ENCODE measurements at regions not wholly inside any gene's neighbourhood (a gene's known extent, or its start where the extent isn't known, plus 50 kb on each side); places are given as distances from the start of the nearest gene placed in this dataset.

GRCh38 chr12:115386946-115387345, 703.0 kb upstream of the TBX3 start:
- no peak for DNase-seq
- H3K9me3 Mint-ChIP-seq, result peaks cover 6 to 17% (median 10%) of the 10 kb centered on the region in 3 donors
- no peaks in the 10 kb centered on the region for H3K9me3 ChIP-seq
- H3K4me1 ChIP-seq (ENCODE audit: control insufficient read depth in 1 of 2, extremely low read depth in 1 of 2, insufficient read depth in 2 of 2, low read length in 2 of 2), result no peaks in the 10 kb centered on the region
- H3K4me3 ChIP-seq (ENCODE audit: control insufficient read depth in 1 of 2, extremely low read depth in 1 of 2, low read length in 1 of 2), result no peak overlapping the region
- H3K36me3 Mint-ChIP-seq, result no peaks in the 10 kb centered on the region
- POLR2A ChIA-PET, result no interaction called here
- H3K27me3 Mint-ChIP-seq, result peaks cover 0 to 5% of the 10 kb centered on the region in 2 donors
- no peaks in the 10 kb centered on the region for H3K27me3 ChIP-seq (replicated peaks in 1 of 2; ENCODE audit: control insufficient read depth in 2 of 2, extremely low read depth in 1 of 2, insufficient read depth in 2 of 2, low read length in 1 of 2)
- no peak for ATAC-seq (replicated peaks in 1 of 4)
- no peaks in the 10 kb centered on the region for H3K4me1 Mint-ChIP-seq
- no peak overlapping the region for H3K27ac ChIP-seq (ENCODE audit: low read length)
- CTCF ChIA-PET, result no interaction called here
- no peak overlapping the region for H3K4me3 Mint-ChIP-seq
- H3K36me3 ChIP-seq (ENCODE audit: control insufficient read depth in 2 of 2, extremely low read depth in 1 of 2, insufficient read depth in 1 of 2, low read length in 1 of 2), result no peaks in the 10 kb centered on the region
- 87% methylated on average over 6 of the region's 6 CpGs for WGBS (ENCODE audit: insufficient coverage)
- H3K27ac Mint-ChIP-seq, result no peak overlapping the region

DNA sequence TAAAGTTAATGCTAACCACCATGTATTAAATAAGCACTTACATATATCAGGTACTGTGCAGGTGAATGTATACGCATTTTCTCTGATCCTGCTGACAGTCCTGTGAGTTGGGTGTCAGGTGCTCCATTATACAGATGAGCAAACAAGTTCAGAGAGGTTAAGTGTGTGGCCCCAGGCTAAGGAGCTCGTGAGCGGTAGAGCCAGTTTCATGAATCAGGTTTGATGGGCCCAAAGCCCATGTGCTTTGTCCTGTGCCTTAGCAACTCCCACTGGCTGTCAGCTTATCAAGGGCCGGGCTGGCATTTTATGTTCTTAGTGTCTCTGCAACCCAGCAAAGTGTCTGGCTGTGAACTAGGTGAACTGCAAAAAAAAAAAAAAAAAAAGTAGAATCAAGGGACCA, 701.2 kb upstream of the TBX3 start:
- H3K4me1 Mint-ChIP-seq, result no peaks in the 10 kb centered on the region
- Histone ChIP-seq H3K9me3 (no peaks in the 10 kb centered on the region), H3K27ac (ENCODE audit: low read length) (no peak overlapping the region), H3K4me3 (ENCODE audit: control insufficient read depth in 1 of 2, extremely low read depth in 1 of 2, low read length in 1 of 2) (no peak overlapping the region), H3K4me1 (ENCODE audit: control insufficient read depth in 1 of 2, extremely low read depth in 1 of 2, insufficient read depth in 2 of 2, low read length in 2 of 2) (no peaks in the 10 kb centered on the region), H3K27me3 (replicated peaks in 1 of 2; ENCODE audit: control insufficient read depth in 2 of 2, extremely low read depth in 1 of 2, insufficient read depth in 2 of 2, low read length in 1 of 2) (no peaks in the 10 kb centered on the region), H3K36me3 (ENCODE audit: control insufficient read depth in 2 of 2, extremely low read depth in 1 of 2, insufficient read depth in 1 of 2, low read length in 1 of 2) (no peaks in the 10 kb centered on the region)
- no peak overlapping the region for H3K4me3 Mint-ChIP-seq
- CTCF ChIA-PET, result interaction anchor here in 1 of 2 donors (0.7 kb wide), 1 partner anchor 10 kb away, joined by 7 read pairs; no protein-coding TSS in a partner anchor
- no peak overlapping the region for H3K27ac Mint-ChIP-seq
- H3K9me3 Mint-ChIP-seq, result peaks cover 4 to 15% (median 8%) of the 10 kb centered on the region in 3 donors
- DNase-seq (no peak), ATAC-seq (replicated peaks in 1 of 4) (no peak)
- WGBS (ENCODE audit: insufficient coverage), result 100% methylated on average over 1 of the region's 4 CpGs
- POLR2A ChIA-PET, result no interaction called here
- no peaks in the 10 kb centered on the region for H3K36me3 Mint-ChIP-seq
- H3K27me3 Mint-ChIP-seq, result peaks cover 0 to 7% of the 10 kb centered on the region in 2 donors

GRCh38 chr12:115384391-115384790, 700.4 kb upstream of the TBX3 start:
- Mint-ChIP-seq H3K36me3 (no peaks in the 10 kb centered on the region), H3K27me3 (peaks cover 0 to 7% of the 10 kb centered on the region in 2 donors), H3K4me3 (no peak overlapping the region), H3K4me1 (no peaks in the 10 kb centered on the region), H3K27ac (no peak overlapping the region), H3K9me3 (peaks cover under 1 to 15% (median 8%) of the 10 kb centered on the region in 3 donors)
- Histone ChIP-seq H3K36me3 (ENCODE audit: control insufficient read depth in 2 of 2, extremely low read depth in 1 of 2, insufficient read depth in 1 of 2, low read length in 1 of 2) (no peaks in the 10 kb centered on the region), H3K4me3 (ENCODE audit: control insufficient read depth in 1 of 2, extremely low read depth in 1 of 2, low read length in 1 of 2) (no peak overlapping the region), H3K27ac (ENCODE audit: low read length) (no peak overlapping the region), H3K9me3 (no peaks in the 10 kb centered on the region), H3K4me1 (ENCODE audit: control insufficient read depth in 1 of 2, extremely low read depth in 1 of 2, insufficient read depth in 2 of 2, low read length in 2 of 2) (no peaks in the 10 kb centered on the region), H3K27me3 (replicated peaks in 1 of 2; ENCODE audit: control insufficient read depth in 2 of 2, extremely low read depth in 1 of 2, insufficient read depth in 2 of 2, low read length in 1 of 2) (no peaks in the 10 kb centered on the region)
- ChIA-PET CTCF (no interaction called here), POLR2A (no interaction called here)
- no CpG with 5 or more reads among the region's 5 CpGs for WGBS (ENCODE audit: insufficient coverage)
- no peak for DNase-seq
- ATAC-seq (replicated peaks in 1 of 4), result no peak

DNA sequence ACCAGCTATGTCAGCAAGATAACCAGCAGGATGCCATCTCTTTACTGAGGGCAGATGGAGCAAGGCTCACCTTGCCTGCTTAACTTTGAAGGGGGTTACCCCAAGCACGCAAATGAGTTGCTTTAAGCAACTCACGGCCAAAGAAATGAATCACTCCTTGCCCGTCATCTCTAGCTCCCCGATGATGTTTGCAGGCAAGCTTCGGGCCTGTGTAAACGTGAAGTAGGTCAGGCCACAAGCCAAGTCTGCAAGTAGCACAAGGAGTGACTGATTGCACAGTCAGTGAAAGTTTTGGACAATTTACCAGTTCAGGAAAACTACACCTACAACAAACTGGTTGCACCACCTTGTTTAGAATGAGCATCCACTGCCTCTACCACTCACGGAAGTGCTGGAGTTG, 699.7 kb upstream of the TBX3 start:
- Mint-ChIP-seq H3K4me3 (no peak overlapping the region), H3K9me3 (peaks cover 0 to 15% (median 8%) of the 10 kb centered on the region in 3 donors), H3K36me3 (no peaks in the 10 kb centered on the region), H3K27me3 (peaks cover 0 to 7% of the 10 kb centered on the region in 2 donors), H3K4me1 (no peaks in the 10 kb centered on the region), H3K27ac (no peak overlapping the region)
- no peak overlapping the region for H3K27ac ChIP-seq (ENCODE audit: low read length)
- DNase-seq (no peak), ATAC-seq (replicated peaks in 1 of 4) (no peak)
- H3K36me3 ChIP-seq (ENCODE audit: control insufficient read depth in 2 of 2, extremely low read depth in 1 of 2, insufficient read depth in 1 of 2, low read length in 1 of 2), result no peaks in the 10 kb centered on the region
- no peaks in the 10 kb centered on the region for H3K9me3 ChIP-seq
- no peaks in the 10 kb centered on the region for H3K4me1 ChIP-seq (ENCODE audit: control insufficient read depth in 1 of 2, extremely low read depth in 1 of 2, insufficient read depth in 2 of 2, low read length in 2 of 2)
- ChIA-PET CTCF (no interaction called here), POLR2A (no interaction called here)
- WGBS (ENCODE audit: insufficient coverage), result 85% methylated on average over 6 of the region's 7 CpGs
- H3K27me3 ChIP-seq (replicated peaks in 1 of 2; ENCODE audit: control insufficient read depth in 2 of 2, extremely low read depth in 1 of 2, insufficient read depth in 2 of 2, low read length in 1 of 2), result no peaks in the 10 kb centered on the region
- no peak overlapping the region for H3K4me3 ChIP-seq (ENCODE audit: control insufficient read depth in 1 of 2, extremely low read depth in 1 of 2, low read length in 1 of 2)

DNA sequence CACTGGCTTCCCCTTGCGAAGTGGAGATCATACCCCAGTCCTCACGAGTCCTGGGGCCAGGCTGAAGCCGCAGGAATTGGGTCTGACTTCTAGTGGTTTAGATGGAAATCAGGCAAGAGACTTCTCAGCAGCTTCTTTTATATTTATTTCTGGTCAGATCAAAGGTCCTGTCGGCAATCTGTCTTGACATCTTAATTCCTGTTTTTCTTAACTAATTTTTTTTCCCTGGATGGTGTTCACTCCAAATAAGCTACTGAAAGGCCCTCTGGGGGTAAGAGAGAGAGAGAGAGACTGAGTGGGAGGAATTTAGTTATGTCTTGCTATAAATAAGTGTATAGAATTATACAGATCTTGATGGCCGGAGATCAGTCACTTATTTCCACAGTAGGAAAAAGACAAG, 698.7 kb upstream of the TBX3 start:
- H3K36me3 ChIP-seq (ENCODE audit: control insufficient read depth in 2 of 2, extremely low read depth in 1 of 2, insufficient read depth in 1 of 2, low read length in 1 of 2), result no peaks in the 10 kb centered on the region
- Mint-ChIP-seq H3K36me3 (no peaks in the 10 kb centered on the region), H3K4me3 (no peak overlapping the region), H3K9me3 (peaks cover 0 to 16% (median 15%) of the 10 kb centered on the region in 3 donors), H3K27me3 (peaks cover 0 to 7% of the 10 kb centered on the region in 2 donors), H3K27ac (no peak overlapping the region), H3K4me1 (no peaks in the 10 kb centered on the region)
- H3K27ac ChIP-seq (ENCODE audit: low read length), result no peak overlapping the region
- POLR2A ChIA-PET, result no interaction called here
- no peak overlapping the region for H3K4me3 ChIP-seq (ENCODE audit: control insufficient read depth in 1 of 2, extremely low read depth in 1 of 2, low read length in 1 of 2)
- H3K9me3 ChIP-seq, result no peaks in the 10 kb centered on the region
- DNase-seq (no peak), ATAC-seq (replicated peaks in 1 of 4) (no peak)
- no CpG with 5 or more reads among the region's 5 CpGs for WGBS (ENCODE audit: insufficient coverage)
- no peaks in the 10 kb centered on the region for H3K27me3 ChIP-seq (replicated peaks in 1 of 2; ENCODE audit: control insufficient read depth in 2 of 2, extremely low read depth in 1 of 2, insufficient read depth in 2 of 2, low read length in 1 of 2)
- no peaks in the 10 kb centered on the region for H3K4me1 ChIP-seq (ENCODE audit: control insufficient read depth in 1 of 2, extremely low read depth in 1 of 2, insufficient read depth in 2 of 2, low read length in 2 of 2)
- CTCF ChIA-PET, result no interaction called here

DNA sequence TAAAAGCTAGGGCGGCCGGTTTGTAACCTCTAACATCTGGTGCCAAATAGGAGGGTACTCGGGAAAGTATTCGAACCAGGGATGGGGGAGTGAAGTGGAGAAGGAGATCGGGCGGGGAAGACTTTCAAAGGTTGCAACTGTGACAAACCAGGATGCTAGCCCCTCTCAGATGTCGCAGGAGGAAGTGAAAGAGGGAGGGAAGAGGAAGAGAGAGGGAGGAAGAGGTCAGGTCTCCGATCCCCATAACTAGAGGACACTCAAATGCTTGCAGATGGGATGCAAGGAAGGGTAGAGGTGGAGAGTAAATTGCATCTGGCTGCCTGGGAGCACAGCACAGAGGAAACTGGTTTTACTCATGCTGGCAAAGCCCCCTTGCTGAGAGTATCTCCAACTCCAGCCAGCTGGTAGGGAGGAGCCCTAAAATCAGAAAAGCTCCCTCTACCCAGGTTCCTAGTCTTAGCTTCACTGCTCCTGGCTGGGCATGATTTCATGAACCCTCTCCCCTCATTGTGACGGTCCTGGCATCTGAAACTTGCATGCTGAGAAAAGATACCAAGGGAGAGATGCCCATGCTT, 696.7 kb upstream of the TBX3 start:
- Mint-ChIP-seq H3K27me3 (peaks cover 0 to 3% of the 10 kb centered on the region in 2 donors), H3K36me3 (no peaks in the 10 kb centered on the region), H3K4me1 (no peaks in the 10 kb centered on the region), H3K4me3 (no peak overlapping the region), H3K27ac (no peak overlapping the region), H3K9me3 (peaks cover 0 to 16% (median 8%) of the 10 kb centered on the region in 3 donors)
- Histone ChIP-seq H3K27me3 (replicated peaks in 1 of 2; ENCODE audit: control insufficient read depth in 2 of 2, extremely low read depth in 1 of 2, insufficient read depth in 2 of 2, low read length in 1 of 2) (no peaks in the 10 kb centered on the region), H3K36me3 (ENCODE audit: control insufficient read depth in 2 of 2, extremely low read depth in 1 of 2, insufficient read depth in 1 of 2, low read length in 1 of 2) (no peaks in the 10 kb centered on the region), H3K4me1 (ENCODE audit: control insufficient read depth in 1 of 2, extremely low read depth in 1 of 2, insufficient read depth in 2 of 2, low read length in 2 of 2) (peaks cover 0 to under 1% of the 10 kb centered on the region in 2 experiments), H3K9me3 (no peaks in the 10 kb centered on the region), H3K27ac (ENCODE audit: low read length) (no peak overlapping the region), H3K4me3 (ENCODE audit: control insufficient read depth in 1 of 2, extremely low read depth in 1 of 2, low read length in 1 of 2) (no peak overlapping the region)
- WGBS (ENCODE audit: insufficient coverage), result 47% methylated on average over 8 of the region's 9 CpGs
- ChIA-PET POLR2A (no interaction called here), CTCF (no interaction called here)
- DNase-seq, result no peak
- no peak for ATAC-seq (replicated peaks in 1 of 4)

- ATAC-seq (replicated peaks in 1 of 4) (no peak), DNase-seq (no peak)
- H3K4me1 ChIP-seq (ENCODE audit: control insufficient read depth in 1 of 2, extremely low read depth in 1 of 2, insufficient read depth in 2 of 2, low read length in 2 of 2), result peaks cover 0 to 2% of the 10 kb centered on the region in 2 experiments
- no peaks in the 10 kb centered on the region for H3K9me3 ChIP-seq
- H3K9me3 Mint-ChIP-seq, result peaks cover 0 to 30% (median 8%) of the 10 kb centered on the region in 3 donors
- no peak overlapping the region for H3K4me3 Mint-ChIP-seq
- no peak overlapping the region for H3K27ac Mint-ChIP-seq
- no peaks in the 10 kb centered on the region for H3K36me3 Mint-ChIP-seq
- POLR2A ChIA-PET, result no interaction called here
- no CpG with 5 or more reads among the region's 2 CpGs for WGBS (ENCODE audit: insufficient coverage)
- CTCF ChIA-PET, result no interaction called here
- no peak overlapping the region for H3K4me3 ChIP-seq (ENCODE audit: control insufficient read depth in 1 of 2, extremely low read depth in 1 of 2, low read length in 1 of 2)
- H3K36me3 ChIP-seq (ENCODE audit: control insufficient read depth in 2 of 2, extremely low read depth in 1 of 2, insufficient read depth in 1 of 2, low read length in 1 of 2), result no peaks in the 10 kb centered on the region
- no peaks in the 10 kb centered on the region for H3K27me3 ChIP-seq (replicated peaks in 1 of 2; ENCODE audit: control insufficient read depth in 2 of 2, extremely low read depth in 1 of 2, insufficient read depth in 2 of 2, low read length in 1 of 2)
- H3K27me3 Mint-ChIP-seq, result peaks cover 0 to 3% of the 10 kb centered on the region in 2 donors
- no peak overlapping the region for H3K27ac ChIP-seq (ENCODE audit: low read length)
- H3K4me1 Mint-ChIP-seq, result no peaks in the 10 kb centered on the region
Observed at GRCh38 chr12:115378291-115378690, 694.3 kb upstream of the TBX3 start.
